OCI-LY7 (cell line): ENCODE measurements at regions not wholly inside any gene's neighbourhood (a gene's known extent, or its start where the extent isn't known, plus 50 kb on each side); places are given as distances from the start of the nearest gene placed in this dataset.

Source experiments
- CTCF ChIP-seq: fragments of 200-600 bp; sonication (generic); conservative IDR thresholded peaks from 2 replicates; pipeline ENCODE4 v1.5.1; 2014; ENCODE audit warnings: mild to moderate bottlenecking, antibody characterized with exemption, low read length, moderate library complexity, mixed read lengths
- EZH2phosphoT487 ChIP-seq: fragments of 200-600 bp; sonication (generic); IDR thresholded peaks from 2 replicates; pipeline ENCODE4 v1.6.1; 2018; ENCODE audit warnings: low read depth, borderline replicate concordance, mild to moderate bottlenecking, mixed run types, antibody characterized with exemption, low read length, moderate library complexity, mixed read lengths

- TF ChIP-seq CTCF (no peak), EZH2phosphoT487 (no peak)
Measured at GRCh38 chr21:16215663-16216183, 485.9 kb downstream of the USP25 start.
